HL-60/S4 treated with retinoic acid at 250 ng/mL for 4 days and 3 days (cell line): ENCODE measurements at regions not wholly inside any gene's neighbourhood (a gene's known extent, or its start where the extent isn't known, plus 50 kb on each side); places are given as distances from the start of the nearest gene placed in this dataset.
"Not testable (repeated sequence)": the region's sequence is repeated elsewhere in the genome, so short reads cannot be mapped to it uniquely, and the experiment has no call there.

Source experiments
- in situ Hi-C: fragments of 300-500 bp; cut with MboI; formaldehyde crosslinking; loops from 2 replicates; pipeline ENCODE4 v1.7.0; 2022; ENCODE audit warnings: low sequenced_read_pairs

DNA sequence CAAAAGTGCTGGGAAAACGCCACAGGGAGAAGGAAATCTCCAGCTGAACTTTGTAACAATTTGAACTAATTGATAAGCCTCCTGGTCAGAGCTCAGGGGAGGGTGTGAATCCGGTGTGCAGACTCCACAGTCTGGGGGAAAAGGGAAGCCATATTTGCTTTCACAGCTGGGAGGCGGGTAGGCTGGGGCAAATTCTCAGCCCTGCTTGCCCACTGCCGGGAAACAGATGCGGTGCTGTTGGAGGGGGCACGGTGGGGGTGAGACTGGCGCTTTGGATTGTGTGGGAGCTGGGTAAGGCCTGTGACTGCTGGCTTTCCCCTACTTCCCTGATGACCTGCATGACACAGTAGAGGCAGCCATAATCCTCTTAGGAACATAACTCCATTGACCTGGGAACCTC, 134.8 kb downstream of the ADCYAP1 start:
- in situ Hi-C loops: no loop called here

GRCh38 chr18:1043039-1043438, 138.4 kb downstream of the ADCYAP1 start:
- in situ Hi-C loops: not testable (repeated sequence)

DNA sequence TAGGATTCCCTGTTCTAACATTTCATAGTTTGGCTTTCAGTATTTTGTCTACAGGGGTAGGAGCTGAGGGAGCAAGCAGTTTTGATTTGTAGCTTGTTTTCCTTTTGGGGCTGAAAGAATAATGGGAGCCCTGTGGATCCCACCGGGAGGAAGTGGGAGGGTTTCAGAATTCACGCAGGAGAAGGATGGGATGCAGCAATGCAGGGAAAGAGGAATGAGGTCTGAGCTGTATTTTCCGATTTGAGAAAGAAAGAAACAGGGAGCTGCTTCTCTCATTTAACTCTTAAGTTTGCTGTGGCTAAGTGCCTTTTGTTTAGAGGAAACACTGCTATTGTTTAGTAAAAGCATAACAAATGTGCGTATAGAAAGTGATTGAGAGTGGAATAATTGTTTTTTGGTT, 141.0 kb downstream of the ADCYAP1 start:
- in situ Hi-C loops: no loop called here

DNA sequence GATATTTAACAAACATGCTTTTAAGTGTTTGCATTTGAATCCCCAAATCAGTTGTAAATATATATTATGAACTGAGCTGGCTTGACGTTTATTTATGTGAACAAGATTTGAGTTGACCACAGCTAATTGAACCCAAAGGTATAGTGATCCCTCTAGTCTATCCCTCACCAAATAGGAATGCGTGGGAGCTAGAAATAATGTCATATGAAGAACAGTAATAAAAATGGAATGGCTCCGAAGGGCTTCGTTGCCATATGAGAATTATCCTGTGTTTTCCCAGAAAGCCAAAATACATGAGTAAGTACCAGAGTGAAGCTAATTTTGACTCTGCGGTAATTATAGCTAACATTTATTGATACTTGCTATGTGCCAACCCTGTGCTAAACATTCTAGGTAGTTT, 142.7 kb downstream of the ADCYAP1 start:
- in situ Hi-C loops: no loop called here

- in situ Hi-C loops: no loop called here
Observed at GRCh38 chr18:1048032-1048431, 143.4 kb downstream of the ADCYAP1 start.

DNA sequence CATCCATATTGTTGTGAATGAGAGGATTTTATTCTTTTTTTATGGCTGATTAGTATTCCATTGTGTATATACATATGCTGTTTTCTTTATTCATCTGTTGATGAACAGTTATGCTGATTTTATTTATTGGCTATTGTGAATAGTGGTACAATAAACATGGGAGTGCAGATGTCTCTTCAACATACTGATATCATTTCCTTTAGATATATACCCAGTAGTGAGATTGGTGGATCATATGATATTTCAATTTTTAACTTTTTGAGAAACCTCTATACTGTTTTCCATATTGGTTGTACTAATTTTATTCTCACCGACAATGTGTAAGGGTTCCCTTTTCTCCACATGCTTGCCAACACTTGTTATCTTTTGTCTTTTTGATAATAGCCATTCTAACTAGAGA, 144.5 kb downstream of the ADCYAP1 start:
- in situ Hi-C loops: no loop called here

GRCh38 chr18:1050012-1050657, 145.5 kb downstream of the ADCYAP1 start:
- in situ Hi-C loops: no loop called here

DNA sequence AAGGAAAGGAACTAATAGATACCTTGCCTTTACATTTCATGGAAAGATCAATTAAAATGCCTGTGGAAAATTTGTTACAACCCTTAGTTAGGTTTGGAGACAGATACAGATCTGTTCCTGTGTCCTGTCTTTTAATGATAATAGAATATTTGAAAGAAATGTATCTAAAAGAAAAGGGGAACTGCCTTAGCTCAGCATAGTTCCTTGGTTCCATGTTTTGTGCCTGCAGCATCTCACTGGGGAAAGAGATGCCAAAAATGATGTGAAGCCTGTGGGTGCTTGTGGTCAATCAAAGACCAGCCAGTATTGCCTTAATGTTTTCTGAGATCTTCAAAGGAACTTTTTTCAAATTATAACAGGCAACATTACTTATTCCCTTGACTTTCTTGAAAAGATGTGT, 147.6 kb downstream of the ADCYAP1 start:
- in situ Hi-C loops: no loop called here

DNA sequence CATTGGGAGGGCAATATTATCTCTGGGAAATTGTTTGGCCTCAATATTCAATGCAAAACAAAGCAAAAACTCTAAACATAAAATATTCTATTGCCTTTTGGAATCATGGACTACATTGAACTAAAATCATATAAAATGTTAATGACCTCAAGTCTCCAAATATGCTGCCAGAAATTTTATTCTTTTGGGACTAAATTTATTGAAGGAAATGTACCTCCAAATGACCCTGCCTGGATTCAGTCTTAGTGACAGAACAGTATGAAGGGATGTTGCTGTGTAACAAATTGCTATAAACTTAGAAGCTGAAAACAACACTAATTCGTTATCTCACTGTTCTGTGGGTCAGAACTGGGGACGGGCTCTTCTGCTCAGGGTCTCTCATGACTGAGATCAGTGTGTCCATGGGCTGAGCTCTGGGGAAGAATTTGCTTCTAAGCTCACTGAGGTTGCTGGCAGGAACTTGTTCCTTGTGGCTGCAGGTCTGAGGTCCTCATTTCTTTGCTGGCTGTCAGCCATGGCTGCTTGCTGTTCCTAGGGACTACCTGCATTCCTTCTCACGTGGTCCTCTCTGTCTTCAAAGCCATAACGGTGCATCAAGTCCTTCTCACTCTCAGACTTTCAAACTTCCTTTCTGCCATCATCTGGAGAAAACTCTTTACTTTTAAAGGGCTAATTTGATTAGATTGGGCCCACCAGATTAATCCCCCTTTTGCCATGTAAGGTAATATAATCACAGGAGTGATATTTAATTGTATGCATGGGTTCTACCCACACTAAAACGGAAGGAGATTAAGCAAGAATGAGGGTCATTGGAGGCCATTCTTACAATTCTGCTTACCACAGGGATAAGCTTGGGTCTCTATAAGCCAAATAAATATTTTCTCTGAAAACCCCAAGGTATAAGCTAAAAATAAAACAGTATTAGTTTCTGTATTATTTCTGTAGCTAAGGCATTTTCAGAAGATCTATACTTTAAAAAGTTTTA, 149.0 kb downstream of the ADCYAP1 start:
- in situ Hi-C loops: no loop called here

DNA sequence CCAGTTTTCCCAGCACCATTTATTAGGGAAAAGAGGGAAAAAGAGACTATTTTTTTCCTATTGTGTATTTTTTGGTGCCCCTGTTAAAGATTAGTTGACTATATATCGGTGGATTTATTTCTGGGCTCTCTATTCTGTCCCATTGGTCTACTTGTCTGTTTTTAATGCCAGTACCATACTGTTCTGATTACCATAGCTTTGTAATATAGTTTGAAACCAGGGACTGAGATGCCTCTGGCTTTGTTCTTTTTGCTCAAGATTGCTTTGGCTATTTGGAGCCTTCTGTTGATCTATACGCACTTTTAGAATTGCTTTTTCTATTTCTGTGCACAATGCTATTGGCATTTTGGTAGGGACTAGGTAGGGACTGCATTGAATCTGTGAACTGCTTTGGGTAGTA, 151.7 kb downstream of the ADCYAP1 start:
- in situ Hi-C loops: no loop called here

DNA sequence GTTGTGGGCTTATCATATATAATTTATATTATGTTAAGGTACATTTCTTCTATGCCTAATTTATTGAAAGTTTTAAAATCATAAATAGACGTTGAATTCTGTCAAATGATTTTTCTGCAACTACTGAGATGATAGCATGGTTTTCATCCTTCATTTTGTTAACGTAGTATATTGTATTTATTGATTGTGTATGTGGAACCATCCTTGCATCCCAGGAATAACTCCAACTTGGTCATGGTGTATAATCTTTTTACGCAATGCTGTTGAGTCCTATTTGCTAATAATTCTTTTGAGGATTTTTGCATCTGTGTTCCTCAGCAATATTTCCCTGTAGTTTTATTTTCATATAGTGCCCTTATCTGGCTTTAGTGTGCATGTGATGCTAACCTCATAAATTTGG, 152.7 kb downstream of the ADCYAP1 start:
- in situ Hi-C loops: no loop called here

DNA sequence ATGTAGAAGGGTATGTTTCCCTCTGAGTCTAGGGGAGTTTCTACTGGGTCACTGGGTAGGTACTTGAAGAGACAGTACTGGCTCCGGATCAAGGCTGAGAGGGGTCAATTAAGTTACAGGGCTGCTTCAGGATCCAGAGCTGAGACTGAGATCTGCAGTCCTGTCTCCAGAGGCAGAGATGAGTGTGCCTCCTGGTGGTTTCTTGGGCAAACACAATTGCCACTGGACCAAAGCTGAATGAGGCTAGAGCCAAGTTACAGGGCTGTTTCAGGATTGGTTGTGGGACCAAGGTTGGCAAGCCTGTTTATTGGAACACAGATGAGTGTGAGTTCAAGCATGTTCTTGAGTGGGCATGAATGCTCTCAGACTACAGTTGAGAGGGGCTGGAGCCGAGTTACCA, 157.9 kb downstream of the ADCYAP1 start:
- in situ Hi-C loops: no loop called here

DNA sequence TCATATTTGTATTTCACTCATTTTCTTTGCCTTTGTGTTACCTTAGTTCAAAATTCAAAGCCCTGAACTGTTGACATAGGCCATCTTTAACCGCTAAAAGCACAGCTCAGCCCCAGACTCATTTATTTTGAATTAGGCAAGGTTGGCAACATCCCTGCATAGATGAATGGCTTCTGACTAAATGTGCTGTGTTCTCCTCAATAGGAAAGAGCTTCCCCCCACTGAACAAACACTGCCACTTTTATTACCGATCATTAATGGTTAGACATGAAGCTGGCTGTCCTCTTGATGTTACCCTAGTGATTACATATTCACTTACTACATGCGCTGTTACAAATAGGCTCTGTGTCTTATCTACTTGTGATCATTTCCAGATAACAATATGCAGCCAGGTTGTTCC, 170.7 kb downstream of the ADCYAP1 start:
- in situ Hi-C loops: no loop called here

DNA sequence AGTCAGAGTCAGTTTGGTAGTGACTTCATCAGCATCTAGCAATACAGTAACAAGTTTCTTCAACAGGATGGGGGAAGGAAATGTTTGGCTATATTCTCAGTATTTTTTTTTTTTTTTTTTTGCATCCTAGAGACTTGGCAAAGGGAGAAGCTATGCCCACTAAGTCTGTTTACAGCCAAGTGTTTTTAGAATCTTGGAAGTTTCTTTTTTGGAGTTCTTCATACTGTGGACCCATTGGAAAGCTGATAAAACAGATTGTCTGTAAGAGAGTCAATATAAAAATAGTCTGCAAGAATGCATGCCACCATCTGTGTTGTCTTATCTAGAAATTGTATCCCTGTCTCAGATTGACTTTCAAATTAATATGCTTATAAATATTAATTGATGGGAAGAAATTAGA, 171.2 kb downstream of the ADCYAP1 start:
- in situ Hi-C loops: no loop called here

DNA sequence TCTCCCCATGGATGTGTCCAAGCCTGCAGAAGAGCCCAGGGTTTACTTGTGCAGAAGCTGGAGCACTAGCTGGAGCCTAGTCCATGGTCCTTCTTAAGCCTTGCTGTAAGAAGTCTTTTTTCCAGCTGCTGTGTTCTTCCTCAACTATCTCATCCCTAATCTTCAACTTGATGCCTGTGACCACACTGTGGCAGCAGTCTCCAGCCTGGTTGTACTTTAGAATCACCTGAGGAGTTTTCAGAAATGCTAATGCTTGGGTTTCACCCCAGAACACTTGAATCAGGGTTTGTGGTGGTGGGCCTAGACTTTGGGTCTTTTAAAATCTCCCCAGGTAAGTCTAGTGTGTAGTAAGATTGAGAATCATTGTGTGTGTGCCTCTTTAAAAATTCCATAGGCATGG, 173.6 kb downstream of the ADCYAP1 start:
- in situ Hi-C loops: no loop called here

DNA sequence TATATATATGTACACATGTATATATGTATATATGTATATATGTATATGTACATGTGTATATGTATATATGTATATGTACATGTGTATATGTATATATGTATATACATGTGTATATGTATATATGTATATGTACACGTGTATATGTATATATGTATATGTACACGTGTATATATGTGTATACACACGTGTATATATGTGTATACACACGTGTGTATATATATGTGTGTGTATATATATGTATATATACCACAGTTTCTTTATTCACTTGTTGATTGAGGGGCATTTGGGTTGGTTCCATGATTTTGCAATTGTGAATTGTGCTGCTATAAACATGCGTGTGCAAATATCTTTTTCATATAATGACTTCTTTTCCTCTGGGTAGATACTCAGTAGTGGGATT, 179.0 kb downstream of the ADCYAP1 start:
- in situ Hi-C loops: not testable (repeated sequence)

DNA sequence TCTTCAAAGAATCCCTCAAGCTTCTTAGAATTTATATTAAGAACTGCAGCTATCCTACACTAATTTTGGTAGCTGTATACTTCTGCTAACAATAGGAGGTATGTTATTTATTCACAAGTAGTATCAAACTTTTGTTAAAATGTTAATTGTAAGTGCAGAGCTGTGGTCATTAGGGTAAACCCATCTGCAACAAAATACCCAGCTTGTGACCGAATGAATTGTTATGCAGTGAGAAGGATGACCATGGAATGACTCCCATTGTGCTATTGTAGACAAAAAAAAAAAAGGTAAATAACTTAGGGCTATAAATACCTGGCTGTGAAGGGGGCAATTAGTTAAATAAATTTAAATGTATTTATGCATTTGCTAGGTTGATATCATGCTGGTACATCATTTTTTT, 186.1 kb downstream of the ADCYAP1 start:
- in situ Hi-C loops: no loop called here

DNA sequence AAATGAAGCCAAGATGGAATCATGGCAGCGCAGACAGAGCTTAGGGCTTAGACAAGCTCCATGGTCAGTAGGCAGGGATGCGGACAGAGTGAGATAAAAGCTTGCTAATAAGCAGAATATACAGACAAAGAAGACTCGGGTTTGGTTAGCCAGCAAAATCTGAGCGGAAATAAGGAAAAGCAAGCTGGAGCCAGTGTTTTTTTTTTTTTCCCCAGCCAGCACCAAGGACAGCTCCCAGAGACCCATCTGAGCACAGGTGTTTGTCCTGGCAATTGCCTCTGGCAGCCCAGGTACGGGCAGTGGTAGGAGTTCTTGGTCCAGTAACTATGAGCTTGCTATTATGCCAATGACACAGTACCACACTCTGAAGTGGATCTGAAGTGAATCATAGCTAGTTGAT, 187.6 kb downstream of the ADCYAP1 start:
- in situ Hi-C loops: no loop called here

DNA sequence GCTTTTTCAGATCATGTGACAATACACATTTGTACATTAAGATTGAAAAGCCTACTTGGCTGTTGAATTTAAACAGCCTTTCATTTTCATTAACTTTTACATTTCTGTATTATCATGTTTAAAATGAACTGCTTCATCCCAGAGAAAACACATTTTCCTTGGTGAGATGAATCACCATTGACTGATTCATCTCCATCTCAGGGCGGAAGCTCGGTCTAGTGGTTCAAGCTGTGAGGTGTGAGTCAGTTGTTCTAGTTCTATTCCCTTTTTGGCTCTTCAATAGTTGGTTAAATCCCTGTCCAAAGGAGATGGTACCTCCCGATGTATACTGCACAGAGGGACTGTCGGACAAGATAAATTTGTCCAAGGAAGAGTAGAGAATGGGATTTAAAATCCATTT, 189.7 kb downstream of the ADCYAP1 start:
- in situ Hi-C loops: no loop called here

DNA sequence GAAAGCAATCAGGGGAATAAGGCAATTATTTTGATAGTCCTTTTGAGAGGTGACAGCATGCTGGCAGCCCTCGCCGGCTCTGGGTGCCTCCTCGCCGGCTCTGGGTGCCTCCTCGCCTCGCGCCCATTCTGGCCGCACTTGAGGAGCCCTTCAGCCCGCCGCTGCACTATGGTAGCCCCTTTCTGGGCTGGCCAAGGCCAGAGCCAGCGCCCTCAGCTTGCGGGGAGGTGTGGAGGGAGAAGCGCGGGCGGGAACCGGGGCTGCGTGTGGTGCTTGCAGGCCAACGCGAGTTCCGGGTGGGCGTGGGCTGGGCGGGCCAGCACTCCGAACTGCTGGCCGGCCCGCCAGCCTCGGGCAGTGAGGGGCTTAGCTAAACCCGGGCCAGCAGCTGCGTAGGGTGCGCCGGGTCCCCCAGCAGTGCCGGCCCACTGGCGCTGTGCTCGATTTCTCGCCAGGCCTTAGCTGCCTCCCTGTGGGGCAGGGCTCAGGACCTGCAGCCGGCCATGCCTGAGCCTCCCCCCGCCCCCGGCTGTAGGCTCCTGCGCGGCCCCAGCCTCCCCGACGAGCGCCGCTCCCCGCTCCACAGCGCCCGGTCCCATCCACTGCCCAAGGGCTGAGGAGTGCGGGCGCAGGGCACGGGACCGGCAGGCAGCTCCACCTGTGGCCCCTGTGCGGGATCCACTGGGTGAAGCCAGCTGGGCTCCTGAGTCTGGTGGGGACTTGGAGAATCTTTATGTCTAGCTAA, 193.5 kb downstream of the ADCYAP1 start:
- in situ Hi-C loops: not testable (repeated sequence)

GRCh38 chr18:1102848-1103247, 198.2 kb downstream of the ADCYAP1 start:
- in situ Hi-C loops: no loop called here

DNA sequence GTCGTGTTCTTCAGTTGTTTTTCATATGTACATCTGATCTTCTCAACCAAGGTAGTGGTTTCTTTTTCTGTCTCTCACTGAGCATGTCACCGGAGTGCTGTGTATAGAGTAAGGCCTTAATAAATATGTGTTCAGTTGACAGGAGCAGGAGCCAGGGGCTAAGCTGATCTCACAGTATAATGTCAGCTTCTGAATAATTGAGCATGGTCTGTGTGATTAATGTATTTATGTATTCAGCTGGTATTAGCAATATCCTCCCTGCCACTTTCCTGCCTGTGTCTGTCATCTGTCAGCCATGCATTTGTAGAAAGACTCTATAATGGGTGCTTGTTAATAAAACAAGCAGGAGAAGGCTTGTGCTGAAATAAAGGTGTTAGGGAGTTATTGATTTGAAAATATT, 198.9 kb downstream of the ADCYAP1 start:
- in situ Hi-C loops: no loop called here
